ENCODE measurements at regions not wholly inside any gene's neighbourhood (a gene's known extent, or its start where the extent isn't known, plus 50 kb on each side); places are given as distances from the start of the nearest gene placed in this dataset.

- Histone ChIP-seq H3K4ac (ENCODE audit: low read depth, low read length) (no peak overlapping the region), H3K9me3 (ENCODE audit: control insufficient read depth, insufficient read depth, low read length) (no peaks in the 10 kb centered on the region), H4K8ac (ENCODE audit: low read depth in 2 of 2, low read length in 2 of 2) (no peak overlapping the region), H2BK20ac (ENCODE audit: low read depth, low read length) (no peak overlapping the region), H3K9ac (ENCODE audit: low read depth, low read length) (no peak overlapping the region), H3K4me2 (ENCODE audit: low read depth, low read length) (no peak overlapping the region), H2AK5ac (ENCODE audit: low read depth, low read length) (no peak overlapping the region), H2BK120ac (ENCODE audit: low read depth, low read length) (no peak overlapping the region), H3K56ac (ENCODE audit: extremely low read depth, insufficient read depth, low read length) (no peak overlapping the region), H3K27ac (ENCODE audit: insufficient read depth, low read length) (no peak overlapping the region), H2BK5ac (ENCODE audit: low read depth, low read length, poor library complexity, severe bottlenecking) (no peak overlapping the region), H3K27me3 (ENCODE audit: control insufficient read depth, insufficient read depth, low read length) (no peaks in the 10 kb centered on the region), H3K23ac (ENCODE audit: low read depth, low read length) (no peak overlapping the region), H2AK9ac (replicated peaks; ENCODE audit: low read depth, low read length, poor library complexity) (no peak overlapping the region), H4K91ac (ENCODE audit: insufficient read depth, low read depth, low read length) (no peak overlapping the region), H4K5ac (ENCODE audit: low read depth, low read length) (no peak overlapping the region), H3K18ac (ENCODE audit: low read depth, low read length) (no peak overlapping the region), H3K9me1 (ENCODE audit: insufficient read depth, low read length) (no peaks in the 10 kb centered on the region), H3K36me3 (ENCODE audit: control insufficient read depth, insufficient read depth, low read length) (no peaks in the 10 kb centered on the region), H3K14ac (replicated peaks; ENCODE audit: low read depth, low read length) (no peak overlapping the region), H4K20me1 (ENCODE audit: insufficient read depth, low read length) (no peaks in the 10 kb centered on the region), H3K4me1 (ENCODE audit: control insufficient read depth, insufficient read depth, low read length) (no peaks in the 10 kb centered on the region), H3K4me3 (ENCODE audit: insufficient read depth, low read depth, low read length) (no peak overlapping the region), H2BK15ac (ENCODE audit: low read depth, low read length) (no peak overlapping the region), H2AFZ (replicated peaks; ENCODE audit: low read length, poor library complexity) (no peak overlapping the region), H3K79me1 (ENCODE audit: low read depth in 1 of 2, low read length in 2 of 2) (no peaks in the 10 kb centered on the region)
- intact Hi-C loops (cut with micrococcal nuclease) (no loop called here), dilution Hi-C loops (cut with HindIII; ENCODE audit: low sequenced_read_pairs, unreplicated experiment) (no loop called here), in situ Hi-C loops (cut with MboI; ENCODE audit: low sequenced_read_pairs) (no loop called here)
- no TSS peak for BruUV-seq (replicated peaks)
- DNase-seq (no peak), ATAC-seq (ENCODE audit: low read depth) (no peak)
- CTCF ChIA-PET = no interaction called here
- POLR2A ChIA-PET (ENCODE audit: unreplicated experiment) = no interaction called here
- TF ChIP-seq CTCF (conservative IDR thresholded peaks at IDR 0.05; ENCODE audit: low read depth, low read length) (no peak), USF2 (IDR thresholded peaks at IDR 0.05; ENCODE audit: low read depth, low read length) (no peak), MAZ (IDR thresholded peaks at IDR 0.05; ENCODE audit: borderline replicate concordance, low read depth, low read length) (no peak), POLR2A (IDR thresholded peaks at IDR 0.05; ENCODE audit: low read depth, low read length) (no peak), MAFK (IDR thresholded peaks at IDR 0.05; ENCODE audit: low read depth, low read length) (no peak), RAD21 (IDR thresholded peaks at IDR 0.05; ENCODE audit: low read length) (no peak), BHLHE40 (IDR thresholded peaks at IDR 0.05; ENCODE audit: low read depth, low read length) (no peak), CEBPB (IDR thresholded peaks at IDR 0.05; ENCODE audit: low read depth, low read length) (no peak), MXI1 (IDR thresholded peaks at IDR 0.05; ENCODE audit: borderline replicate concordance, low read depth, low read length) (no peak), NFE2L2 (IDR thresholded peaks at IDR 0.05; ENCODE audit: low read depth, low read length) (no peak), RFX5 (IDR thresholded peaks at IDR 0.05; ENCODE audit: low read depth, low read length) (no peak), CHD1 (IDR thresholded peaks at IDR 0.05; ENCODE audit: low read depth, low read length) (no peak), SMC3 (IDR thresholded peaks at IDR 0.05; ENCODE audit: low read depth, low read length) (no peak), ELK1 (IDR thresholded peaks at IDR 0.05; ENCODE audit: borderline replicate concordance, low read depth, low read length) (no peak)
Measured at GRCh38 chr13:84377106-84377505, 494.8 kb upstream of the SLITRK1 start.

All from IMR-90 (cell line).